HG03103 (cell line): ENCODE measurements at regions not wholly inside any gene's neighbourhood (a gene's known extent, or its start where the extent isn't known, plus 50 kb on each side); places are given as distances from the start of the nearest gene placed in this dataset.
"Not testable (repeated sequence)": the region's sequence is repeated elsewhere in the genome, so short reads cannot be mapped to it uniquely, and the experiment has no call there.

ENCODE experiments used
- ATAC-seq: cut with Tn5 transposase; IDR thresholded peaks from one replicate; pipeline ENCODE4 v1.9.1; 2021; ENCODE audit warnings: low read depth; ENCODE audit not compliant: unreplicated experiment

DNA sequence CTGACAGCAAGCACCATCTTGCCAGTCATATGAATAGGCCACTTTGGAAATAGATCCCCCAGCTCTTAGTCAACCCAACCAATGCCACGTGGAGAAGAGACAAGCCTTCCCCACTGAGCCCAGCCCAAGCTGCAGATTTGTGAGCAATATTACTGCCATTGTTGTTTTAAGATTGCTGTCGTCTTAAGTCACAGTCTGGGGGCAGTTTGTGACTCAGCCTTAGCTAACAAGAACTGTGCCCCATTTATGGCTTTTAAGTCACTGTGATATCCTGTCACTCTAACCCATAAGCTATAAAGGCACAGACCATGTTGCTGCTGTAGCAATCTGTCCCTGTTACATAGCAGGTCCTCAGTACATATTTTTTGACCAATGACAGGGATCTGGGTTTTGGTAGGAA, 464.2 kb downstream of the MED13L start:
- ATAC-seq: no peak

DNA sequence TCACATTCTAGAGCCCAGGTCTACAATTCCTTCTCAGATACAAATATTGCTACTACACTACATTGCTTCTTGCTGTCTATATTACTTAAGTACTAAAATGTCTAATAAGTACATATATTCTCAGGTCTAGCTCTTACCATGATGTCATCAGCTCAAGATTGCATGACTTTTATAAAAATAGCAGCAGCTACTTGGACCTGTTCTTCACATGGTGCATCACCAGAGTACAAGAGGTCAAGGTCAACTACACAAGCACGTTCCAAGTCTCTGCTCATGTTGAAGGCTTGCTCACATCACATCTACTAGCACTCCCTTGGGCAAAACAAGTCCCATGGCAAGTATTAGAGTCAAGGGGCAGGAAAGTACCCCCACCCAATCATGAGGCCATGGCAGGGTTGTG, 465.6 kb downstream of the MED13L start:
- no peak for ATAC-seq

DNA sequence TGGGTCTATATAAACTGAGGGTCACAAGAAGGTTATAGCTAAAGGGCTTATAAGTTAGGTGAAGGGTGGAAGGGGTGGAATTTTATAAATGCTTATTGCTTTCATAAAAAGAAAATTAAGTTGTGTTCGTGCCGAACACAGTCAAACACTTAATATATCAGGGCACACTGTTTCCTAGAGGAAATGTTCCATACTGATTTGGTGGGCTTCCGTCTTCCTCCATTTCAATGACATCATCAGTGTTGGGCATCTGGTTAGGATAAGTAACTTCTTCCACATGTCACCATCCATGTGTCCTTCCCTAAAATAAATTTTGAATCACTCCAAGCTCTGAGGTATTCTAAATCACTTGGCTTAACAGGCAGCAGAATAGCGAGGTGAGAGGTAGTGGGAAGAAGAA, 466.4 kb downstream of the MED13L start:
- ATAC-seq: no peak

DNA sequence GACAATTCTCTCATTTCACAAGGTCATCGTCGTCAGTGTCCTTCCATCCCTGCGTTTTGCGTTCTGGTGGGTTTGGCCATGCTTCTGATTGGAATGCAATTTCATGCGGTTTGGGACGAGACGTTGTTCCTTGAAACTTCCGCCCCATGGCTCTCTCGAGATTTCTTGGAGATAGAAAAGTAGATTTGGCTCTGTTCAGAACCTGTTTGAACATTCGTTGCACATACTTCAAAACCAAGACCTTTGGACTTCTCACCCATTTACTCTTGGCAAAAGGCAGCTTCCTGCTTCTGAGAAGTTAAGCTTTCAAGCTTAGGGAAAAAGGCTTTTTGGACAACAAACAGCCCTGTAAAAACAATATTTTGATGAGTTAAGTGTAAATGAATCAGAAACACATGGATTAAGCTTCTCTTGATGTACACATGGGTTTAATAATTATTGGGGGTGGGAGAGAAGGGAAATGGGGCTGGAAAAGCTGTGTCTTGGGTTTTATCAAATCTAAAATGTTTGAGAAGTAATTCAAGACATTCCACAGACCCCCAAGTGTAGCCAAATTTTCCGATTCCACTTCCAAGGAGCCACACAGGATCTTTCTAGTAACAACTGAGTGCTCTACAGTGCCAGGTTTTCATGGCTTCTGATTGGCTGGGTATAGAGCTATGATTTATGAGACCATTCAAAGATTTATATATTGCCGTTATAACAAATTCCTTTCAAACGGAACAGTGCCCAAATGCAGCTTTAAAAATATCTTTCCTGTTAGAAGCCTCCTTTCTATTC, 467.2 kb downstream of the MED13L start:
- no peak for ATAC-seq

DNA sequence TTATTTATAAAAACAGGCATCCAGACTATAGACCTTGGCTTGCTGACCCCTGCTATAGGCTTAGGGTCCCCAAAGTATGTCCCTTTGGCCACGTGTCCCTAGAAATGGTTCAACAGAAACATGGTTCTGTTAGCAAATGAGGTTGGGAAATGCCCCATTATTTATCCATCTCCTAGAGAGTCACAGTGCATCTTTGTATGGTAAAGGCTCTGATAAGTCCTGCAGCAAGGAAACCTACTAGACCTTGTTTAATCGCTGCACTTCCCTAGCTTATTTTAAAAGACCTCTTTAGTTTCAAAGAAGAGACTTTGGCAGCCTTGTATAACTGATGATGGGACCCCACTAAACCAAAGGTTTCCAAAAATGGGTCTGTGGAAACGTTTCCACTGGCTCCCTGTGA, 471.5 kb downstream of the MED13L start:
- ATAC-seq: no peak

DNA sequence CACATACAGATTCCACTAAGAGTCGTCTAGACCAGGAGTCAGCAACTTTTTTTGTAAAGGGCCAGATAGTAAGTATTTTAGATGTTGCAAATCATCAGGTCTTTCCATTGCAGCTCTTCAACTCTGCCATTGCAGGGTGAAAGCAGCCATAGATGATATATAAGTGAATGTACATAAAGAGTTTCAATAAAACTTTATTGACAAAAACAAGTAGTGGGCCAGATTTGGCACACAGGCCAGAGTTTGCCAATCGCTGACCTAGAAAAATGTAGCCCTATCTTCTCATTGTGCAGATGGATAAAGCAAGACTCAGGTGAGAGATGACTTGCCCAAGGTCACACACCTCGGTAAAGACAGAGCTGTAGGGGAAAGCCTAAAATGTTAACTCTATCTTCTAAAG, 474.7 kb downstream of the MED13L start:
- no peak for ATAC-seq

DNA sequence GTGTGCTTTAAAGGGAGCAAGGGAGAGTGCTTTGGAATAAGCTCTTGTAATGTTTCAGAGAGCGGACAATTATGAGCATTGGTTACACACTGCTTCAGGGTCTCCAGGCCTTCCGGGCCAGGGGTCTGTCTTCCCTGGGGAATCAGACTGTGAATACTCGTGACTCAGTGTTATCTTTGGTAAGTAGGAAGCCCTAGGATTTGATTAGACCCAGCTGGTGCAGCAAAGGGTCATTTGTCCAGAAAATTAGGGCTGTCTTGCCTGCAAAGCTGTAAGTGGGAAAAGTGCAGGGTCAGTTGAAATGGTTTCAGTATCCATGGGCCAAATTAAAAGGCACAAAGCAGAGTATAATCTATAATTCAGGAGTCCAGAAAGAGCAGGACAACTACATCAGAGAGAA, 475.6 kb downstream of the MED13L start:
- ATAC-seq: no peak

DNA sequence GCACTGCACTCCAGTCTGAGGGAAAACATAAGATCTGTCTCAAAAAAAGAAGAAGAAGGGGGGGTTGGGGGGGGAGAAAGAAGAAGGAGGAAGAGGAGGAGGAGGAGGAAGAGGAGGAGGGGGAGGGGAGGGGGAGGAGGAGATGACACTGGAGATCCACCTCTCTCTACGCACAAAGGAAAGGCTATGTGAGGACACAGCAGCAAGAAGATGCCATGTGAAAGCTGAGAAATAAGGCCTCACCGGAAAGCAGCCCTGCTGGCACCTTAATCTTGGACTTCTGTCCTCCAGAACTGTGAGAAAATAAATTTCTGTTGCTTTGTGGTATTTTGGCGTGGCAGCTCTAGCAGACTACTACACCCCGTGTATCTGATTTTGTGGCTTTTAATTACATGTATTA, 477.9 kb downstream of the MED13L start:
- no peak for ATAC-seq

DNA sequence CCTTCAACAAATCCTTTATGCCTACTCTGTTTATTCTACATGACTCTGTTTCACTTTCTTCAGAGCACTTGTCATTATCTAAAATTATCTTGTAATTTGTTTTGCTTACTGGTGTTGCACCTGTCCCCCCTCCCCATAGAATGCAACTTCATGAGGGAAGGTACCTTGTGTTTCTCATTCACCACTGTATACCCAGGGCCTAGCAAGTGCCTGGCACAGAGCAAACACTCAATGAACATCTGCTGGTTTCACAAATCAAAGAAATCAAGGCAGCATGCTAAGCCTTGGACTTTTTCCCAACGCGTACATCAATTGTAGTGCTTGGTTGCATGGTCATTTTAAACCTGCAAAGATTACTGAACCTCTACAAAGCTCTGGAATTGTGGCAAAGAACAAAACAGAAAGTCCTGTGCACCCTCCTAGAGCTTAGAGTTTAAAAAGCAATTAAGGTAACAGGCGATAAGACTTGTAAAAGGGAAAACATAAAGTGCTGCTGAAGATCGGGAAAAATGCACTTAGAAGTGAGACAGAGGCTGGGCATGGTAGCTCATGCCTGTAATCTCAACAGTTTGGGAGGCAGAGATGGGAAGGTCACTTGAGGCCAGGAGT, 479.1 kb downstream of the MED13L start:
- no peak for ATAC-seq

DNA sequence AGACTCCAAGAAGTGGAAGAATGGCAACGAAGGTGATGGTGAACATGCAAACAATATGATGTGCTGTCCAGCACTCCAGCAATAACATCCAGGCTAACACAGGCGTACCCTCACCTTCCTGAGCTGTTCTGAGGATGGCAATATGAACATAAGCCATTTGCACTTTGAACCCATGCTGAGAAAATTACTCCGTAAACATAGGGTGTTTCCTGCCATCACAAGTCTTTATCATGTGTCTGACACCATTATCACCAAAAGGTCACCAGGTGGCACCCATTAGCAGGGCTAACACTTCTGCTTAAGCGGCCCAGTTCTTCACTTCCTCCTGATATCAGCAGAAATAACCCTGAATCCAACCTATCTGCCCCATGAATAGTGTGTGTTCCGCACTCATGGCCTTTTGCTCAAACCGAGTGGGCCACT, 482.8 kb downstream of the MED13L start:
- ATAC-seq: no peak

DNA sequence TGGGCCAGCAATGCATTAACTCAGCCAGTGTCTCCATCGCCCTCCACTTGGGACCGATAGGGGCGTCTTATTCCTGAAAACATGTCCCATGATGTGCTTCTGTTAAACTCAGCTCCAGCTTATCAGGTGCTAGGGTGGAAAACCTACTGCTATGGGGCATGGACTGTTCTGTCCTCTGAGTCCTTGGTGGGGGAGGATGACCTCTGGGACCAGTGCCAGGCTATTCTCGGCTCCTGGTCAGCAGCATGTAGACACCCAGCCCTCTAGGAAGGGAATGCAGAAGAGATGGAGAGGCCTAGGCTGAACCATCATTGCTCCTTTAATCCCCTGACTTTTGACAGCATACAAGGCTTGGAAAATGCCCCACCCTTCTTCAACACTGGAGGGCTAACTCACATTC, 486.2 kb downstream of the MED13L start:
- ATAC-seq: no peak

DNA sequence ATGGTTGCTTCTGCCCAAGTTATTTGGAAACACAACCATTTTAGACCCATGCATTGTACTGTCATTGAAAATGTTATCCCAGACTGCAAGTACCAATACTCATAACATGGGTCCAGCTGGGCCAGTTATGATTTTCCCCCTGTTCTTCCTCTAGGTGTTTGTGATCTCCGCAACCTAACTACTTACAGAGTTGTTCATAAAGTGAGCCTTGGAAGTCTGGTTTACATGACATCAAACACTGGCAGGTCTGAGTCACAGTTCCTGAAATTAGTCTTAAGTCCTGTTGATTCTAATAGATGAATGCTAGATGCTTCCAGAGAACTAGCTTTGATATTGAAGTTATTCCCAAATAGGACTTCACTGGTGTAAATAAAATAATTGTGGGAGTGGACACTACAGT, 487.0 kb downstream of the MED13L start:
- no peak for ATAC-seq

DNA sequence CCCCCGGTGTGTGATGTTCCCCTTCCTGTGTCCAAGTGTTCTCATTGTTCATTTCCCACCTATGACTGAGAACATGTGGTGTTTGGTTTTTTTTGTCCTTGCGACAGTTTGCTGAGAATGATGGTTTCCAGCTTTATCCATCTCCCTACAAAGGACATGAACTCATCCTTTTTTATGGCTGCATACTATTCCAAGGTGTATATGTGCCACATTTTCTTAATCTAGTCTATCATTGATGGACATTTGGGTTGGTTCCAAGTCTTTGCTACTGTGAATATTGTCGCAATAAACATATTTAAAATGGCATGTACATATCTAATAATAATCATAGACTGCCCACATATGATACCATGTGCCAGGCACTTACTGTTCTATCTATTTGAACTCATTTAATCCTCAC, 491.0 kb downstream of the MED13L start:
- ATAC-seq: not testable (repeated sequence)

DNA sequence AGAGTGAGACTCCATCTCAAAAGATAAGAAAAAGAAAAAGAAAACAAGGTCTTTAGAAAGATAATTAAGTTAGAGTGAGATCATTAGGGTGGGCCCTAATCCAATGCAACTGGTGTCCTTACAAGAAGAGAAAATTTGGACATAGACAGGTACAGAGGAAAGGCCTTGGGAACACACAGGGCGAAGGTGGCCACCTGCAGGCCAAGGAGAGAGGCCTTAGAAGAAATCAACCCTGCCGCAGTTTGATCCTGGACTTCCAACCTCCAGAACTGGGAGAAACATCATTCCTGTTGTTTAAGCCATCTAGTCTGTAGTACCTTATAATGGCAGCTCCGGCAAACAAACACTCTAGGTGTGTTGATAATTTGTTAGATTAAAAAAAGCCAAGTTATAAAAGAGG, 491.9 kb downstream of the MED13L start:
- no peak for ATAC-seq

DNA sequence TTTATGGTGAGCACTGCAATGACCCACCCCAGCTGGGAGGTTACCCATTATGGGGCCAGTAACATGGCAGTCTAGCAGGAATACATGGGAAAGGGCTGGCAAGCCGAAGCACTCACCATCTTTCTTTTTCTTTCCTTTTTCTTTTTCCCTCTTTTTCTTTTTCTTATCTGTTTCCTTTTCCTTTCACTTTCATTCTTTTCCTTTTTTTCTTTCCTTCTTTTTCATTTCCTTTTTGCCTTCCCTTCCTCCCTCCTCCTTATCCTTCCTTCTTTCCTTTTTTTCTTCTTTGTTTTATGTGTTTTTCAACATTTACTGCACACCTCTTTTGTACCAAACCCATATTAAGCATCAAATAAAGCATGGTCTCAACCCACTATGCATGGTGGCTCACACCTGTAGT, 501.1 kb downstream of the MED13L start:
- no peak for ATAC-seq

DNA sequence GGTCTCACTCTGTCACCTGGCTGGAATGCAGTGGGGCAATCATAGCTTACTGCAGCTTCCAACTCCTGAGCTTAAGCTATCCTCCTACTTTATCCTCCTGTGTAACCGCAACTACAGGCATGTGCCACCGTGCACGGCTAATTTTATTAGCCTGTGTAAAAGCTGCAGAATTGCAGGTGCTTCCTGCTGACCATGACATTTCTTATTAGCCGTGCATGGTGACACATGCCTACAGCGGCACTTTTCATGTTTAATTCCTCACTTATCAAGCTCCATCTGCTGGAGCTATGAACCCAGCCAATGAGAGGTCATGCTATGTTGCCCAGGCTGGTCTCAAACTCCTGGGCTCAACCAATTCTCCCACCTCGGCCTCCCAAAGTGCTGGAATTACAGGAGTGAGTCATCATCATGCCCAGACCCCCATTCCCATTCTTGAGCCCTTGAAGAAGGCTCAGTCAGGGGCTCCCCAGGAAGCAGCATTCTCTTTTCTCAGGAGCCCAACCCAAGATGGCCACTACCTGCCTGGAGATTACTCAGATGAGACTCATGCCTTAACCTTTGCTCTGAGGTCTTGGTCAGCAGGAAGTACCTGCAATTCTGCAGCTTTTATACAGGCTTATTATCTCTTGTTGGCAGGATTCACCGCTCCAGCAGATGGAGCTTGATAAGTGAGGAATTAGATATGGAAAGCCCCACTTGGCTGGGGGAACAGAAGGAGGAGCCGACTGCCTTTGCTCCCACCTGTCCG, 503.2 kb downstream of the MED13L start:
- no peak for ATAC-seq

DNA sequence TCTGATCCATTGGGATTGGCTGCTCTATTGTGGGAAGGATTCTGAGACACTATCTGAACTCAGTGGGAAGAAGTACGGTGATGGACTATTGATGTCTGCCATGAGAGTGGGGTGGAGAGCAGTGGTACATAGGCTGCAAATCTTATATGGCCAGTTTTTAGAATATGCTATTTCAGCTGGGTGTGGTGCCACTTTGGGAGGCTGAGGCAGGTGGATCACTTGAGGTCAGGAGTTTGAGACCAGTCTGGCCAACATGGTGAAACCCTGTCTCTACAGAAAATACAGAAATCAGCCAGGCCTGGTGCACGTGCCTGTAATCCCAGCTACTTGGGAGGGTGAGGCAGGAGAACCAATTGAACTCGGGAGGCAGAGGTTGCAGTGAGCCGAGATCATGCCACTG, 505.9 kb downstream of the MED13L start:
- no peak for ATAC-seq

DNA sequence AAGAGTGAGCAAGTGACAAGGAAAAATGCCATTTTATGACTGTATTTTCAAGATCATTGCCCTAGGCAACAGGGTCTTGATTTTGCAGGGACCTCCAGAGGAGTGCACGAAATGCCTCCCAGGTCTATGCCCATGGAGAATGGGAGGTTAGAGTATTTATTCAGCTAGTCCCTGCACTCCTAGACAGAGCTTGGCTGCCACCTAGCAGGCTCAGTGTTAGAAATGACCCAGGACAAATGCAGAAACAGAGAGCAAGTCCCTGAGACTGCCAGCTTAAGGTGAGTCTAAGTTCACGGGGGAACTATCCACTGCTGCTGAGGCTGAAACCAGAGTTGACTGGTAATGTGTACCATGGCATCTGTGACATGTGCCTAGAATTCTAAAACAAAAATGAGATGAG, 506.4 kb downstream of the MED13L start:
- ATAC-seq: no peak

DNA sequence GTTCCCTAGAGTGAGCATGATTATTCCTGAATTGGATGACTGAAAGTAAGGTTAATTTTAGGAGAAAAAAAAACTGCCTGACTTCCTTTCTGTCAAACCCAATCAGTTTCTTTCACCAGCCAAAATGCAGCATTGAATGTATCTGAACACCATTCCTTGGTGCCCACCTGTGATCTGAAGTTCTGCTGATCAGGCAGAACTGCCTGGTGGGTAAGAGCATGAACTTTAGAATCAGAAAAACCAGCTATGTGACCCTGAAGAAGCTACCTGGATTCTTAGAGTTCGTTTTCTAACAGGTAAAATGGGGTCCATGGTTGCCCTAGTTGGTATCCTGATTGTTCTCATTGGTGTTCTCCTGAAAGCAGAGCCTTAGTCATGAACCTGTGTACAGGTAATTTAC, 506.9 kb downstream of the MED13L start:
- no peak for ATAC-seq

DNA sequence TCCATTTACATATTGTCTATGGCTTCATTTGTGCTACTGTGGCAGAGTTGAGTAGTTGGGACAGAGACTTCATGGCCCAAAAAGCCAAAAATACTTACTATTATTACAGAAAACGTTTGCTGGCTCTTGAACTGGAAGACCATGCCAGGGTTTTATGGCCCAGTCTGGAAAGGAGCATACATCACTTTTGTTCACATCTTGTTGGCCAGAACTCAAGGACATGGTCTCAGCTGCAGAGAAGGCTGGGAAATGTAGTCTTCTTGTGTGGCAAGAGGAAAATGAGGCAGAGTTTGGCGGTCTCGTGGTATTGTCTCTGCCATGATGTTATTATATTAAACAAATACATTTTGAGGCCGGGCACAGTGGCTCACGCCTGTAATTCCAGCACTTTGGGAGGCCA, 509.6 kb downstream of the MED13L start:
- ATAC-seq: no peak

DNA sequence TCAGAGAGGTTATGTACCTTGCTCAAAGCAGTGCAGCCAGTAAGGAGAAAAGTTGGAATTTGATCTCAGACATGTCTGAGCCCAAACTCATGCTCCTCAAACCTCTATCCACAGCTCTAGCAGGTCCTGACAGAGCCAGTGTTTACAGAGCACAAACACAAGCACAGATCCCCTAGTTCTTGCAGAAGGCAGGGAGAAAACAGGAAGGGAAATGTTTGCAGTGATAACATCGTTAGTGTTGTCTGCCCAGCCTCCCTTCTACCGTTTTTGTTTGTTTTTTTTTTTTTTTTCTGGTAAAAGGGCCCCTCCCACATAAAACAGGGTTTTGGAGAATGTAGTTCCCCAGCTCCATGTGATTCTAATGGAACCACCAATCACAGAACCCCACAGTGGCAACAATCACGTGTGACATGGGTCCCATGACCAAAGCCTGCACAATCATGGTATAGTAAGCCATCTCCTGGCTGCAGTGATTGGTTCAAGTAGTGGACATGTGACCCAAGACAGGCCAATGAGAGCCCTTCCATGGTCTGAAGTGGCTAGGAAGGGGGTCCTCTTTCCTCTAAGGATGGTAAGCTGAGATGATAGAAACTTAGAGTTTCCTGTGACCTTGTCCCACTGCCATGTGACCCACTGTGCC, 513.4 kb downstream of the MED13L start:
- no peak for ATAC-seq
